SK-N-MC (cell line): ENCODE measurements at regions not wholly inside any gene's neighbourhood (a gene's known extent, or its start where the extent isn't known, plus 50 kb on each side); places are given as distances from the start of the nearest gene placed in this dataset.

Experiments
- EZH2 ChIP-seq: fragments of 200-600 bp; sonication (generic); IDR thresholded peaks from one replicate; pipeline ENCODE4 v1.6.1; 2017; ENCODE audit warnings: antibody characterized with exemption
- FOXP2 ChIP-seq: optimal IDR thresholded peaks from 2 replicates; pipeline ENCODE3; 2011; ENCODE audit warnings: mild to moderate bottlenecking, moderate library complexity; ENCODE audit not compliant: insufficient read depth; ENCODE audit errors: extremely low read length, control extremely low read depth

DNA sequence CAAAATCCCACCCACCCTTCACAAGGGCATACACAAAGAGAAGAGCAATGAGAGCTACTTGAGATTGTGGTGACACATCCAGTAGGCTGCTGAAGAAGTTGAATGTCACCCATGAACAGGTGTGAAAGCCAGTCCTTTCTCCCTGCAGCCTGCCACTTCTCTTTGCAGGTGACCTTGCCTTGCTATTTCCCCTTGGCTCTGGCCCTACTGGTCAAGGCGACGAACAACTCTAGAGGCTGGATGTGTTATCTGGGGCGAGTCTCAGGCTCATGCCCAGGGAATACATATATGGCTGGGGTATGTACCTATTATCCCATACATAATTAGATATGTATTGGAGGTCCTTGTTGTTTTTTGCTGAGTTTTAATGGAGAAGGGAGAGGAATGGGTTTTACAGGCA is 70.2 kb upstream of the EGLN3 start:
- TF ChIP-seq EZH2: no peak
- TF ChIP-seq FOXP2: no peak
